Stimulated activated CD8-positive, alpha-beta memory T cell treated with anti-CD3 and anti-CD28 coated beads, Interleukin-15, amount 100 ng/mL, for 48 hours (primary cell): ENCODE measurements at regions not wholly inside any gene's neighbourhood (a gene's known extent, or its start where the extent isn't known, plus 50 kb on each side); places are given as distances from the start of the nearest gene placed in this dataset.

ENCODE experiments used
- DNase-seq, 2 donors: peaks; one replicate each; pipeline ENCODE4 v3.0.0-alpha.2; 2020; ENCODE audit warnings: low read depth in 2 of 2

GRCh38 chr2:5234563-5234962 is 457.6 kb upstream of the SOX11 start:
- DNase-seq: no peak

DNA sequence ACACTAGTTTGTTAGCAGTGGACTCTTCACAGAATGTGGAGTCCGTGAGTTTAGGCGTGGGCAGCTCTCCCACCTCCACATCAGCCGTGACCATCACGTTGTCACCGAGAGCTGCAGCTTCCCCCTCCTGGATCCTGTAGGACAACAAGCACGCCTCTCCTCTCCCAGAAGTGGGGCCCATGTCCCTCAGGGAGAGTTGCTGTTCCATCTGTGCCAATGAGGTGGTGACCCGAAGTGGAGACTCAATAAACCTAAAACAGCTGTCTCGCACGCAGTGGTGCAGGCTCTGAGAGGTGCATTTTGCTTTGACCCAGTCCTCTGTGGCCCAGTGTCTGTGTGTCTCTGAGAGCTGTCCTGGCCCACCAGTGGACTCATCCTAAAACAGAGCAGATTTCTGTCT is 456.5 kb upstream of the SOX11 start:
- DNase-seq: no peak

DNA sequence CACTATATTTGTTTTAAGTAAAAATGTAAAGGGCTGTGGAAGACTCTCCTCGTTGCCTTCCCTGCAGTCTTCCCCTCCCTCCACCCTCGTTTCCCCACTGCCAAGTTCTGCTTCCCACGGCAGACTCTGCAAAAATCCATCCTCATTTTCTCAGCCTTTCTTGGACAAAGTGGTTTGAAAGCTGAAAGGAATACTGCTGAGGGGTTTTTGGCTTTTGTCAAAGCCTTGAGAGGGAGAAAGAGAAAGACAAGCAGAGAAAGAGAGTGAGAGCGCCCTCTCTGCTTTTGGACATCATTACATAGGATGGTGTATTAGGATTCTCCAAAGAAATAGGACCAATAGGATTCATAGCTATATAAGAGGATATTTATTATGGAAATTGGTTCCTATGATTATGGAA is 455.9 kb upstream of the SOX11 start:
- no peak for DNase-seq

DNA sequence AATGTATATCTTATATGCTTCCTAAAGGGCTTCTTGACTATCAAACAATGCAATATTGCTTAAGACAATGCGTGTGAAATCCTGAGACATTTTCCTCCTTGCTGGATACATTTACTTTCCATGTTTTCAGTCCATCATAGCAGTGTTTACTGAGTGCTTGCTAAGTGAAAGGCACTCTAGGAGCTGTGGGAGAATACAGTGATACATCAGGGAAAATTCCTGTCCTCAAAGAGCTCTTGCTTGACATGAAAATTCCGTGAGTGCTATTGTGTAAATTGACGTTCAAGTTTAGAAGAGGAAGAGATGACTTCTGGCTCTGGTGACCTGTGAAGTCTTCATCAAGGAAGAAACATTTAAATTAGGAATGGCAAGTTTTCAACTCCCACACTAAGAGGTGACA is 449.4 kb upstream of the SOX11 start:
- DNase-seq: no peak

GRCh38 chr2:5250482-5250881 is 441.7 kb upstream of the SOX11 start:
- DNase-seq: no peak

DNA sequence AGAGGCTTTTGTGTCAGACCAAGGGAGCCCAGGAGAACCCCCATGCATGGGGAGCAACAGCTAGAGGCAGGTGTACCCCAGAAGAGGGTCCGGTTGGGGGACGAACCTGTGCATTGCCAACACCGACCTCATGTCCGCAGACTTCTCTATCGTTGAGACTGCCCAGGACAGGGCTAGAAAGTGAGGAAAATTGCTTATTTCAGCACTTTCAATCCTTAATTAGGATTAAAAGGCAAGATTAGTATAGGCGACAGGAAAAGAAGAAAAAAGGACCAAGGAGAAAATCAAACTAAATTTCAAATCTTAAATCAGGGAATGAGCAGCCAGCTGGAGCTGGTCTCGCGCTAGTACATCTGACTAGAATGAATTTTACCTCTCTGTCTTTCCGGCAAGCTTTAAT is 438.9 kb upstream of the SOX11 start:
- DNase-seq: no peak

GRCh38 chr2:5254791-5255332 is 437.3 kb upstream of the SOX11 start:
- no peak for DNase-seq

DNA sequence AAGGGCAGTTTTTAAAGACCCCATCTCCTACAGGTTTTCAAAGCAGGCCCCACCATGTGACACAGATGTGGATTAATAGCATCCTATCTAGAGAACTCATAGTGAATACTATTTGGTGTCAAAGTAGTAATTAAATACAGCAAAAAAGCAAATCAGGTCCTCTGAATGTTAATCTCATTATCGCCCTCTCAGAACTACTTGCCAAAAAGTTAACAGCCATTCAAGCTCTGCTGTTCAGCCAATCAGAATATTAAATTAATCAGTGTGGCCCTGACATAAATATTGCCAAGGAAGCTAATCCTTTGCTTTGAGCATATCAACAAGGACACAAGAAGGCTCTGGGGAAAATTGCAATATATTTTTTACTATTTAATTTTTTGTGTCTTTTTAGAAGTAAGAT is 428.9 kb upstream of the SOX11 start:
- DNase-seq: no peak

DNA sequence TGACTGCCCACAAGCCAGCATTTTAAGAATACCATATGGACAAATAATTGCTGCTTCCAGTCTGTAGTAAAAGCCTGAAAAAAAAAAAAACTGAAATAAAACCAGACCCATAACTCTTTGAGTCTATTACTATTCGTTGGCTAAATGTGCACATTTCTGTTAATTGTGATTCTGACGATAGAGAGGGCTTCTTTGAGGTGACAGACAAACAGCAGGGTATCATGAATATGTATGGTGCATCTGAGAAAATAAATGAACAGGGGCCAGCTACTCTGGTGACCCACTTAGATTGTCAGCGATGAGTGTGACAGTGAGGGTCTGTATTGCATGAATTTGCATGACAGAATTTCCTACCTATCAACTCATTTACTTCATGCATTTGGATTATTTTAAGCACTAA is 427.8 kb upstream of the SOX11 start:
- DNase-seq: no peak

GRCh38 chr2:5285061-5285460 is 407.1 kb upstream of the SOX11 start:
- DNase-seq: no peak

GRCh38 chr2:5285872-5286769 is 406.1 kb upstream of the SOX11 start:
- DNase-seq: no peak

- DNase-seq: no peak
Observed at GRCh38 chr2:5287558-5288334, 404.4 kb upstream of the SOX11 start.

GRCh38 chr2:5290900-5291546 is 401.2 kb upstream of the SOX11 start:
- no peak for DNase-seq

- no peak for DNase-seq
Observed at GRCh38 chr2:5304640-5305039, 387.5 kb upstream of the SOX11 start.

DNA sequence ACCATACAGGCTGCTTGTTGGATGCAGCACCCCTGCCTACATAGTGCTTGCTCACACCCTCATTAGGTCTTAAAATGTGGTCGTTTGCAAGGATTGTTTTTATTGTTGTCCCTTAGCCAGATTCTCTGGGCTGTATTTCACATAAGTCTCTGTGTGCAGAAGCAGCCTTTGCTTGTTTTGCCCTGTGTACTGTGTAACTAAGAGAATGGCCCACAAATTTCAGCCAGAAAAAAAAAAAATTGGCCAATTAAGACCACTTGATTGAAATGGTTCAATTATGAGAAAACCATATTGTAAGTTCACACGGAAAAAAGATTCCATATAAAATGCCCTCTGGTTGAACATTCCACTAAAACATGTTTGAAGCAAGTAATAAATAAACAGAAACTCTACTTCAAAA is 377.1 kb upstream of the SOX11 start:
- no peak for DNase-seq

- DNase-seq: no peak
Observed at GRCh38 chr2:5315512-5315911, 376.7 kb upstream of the SOX11 start.

GRCh38 chr2:5316001-5316490 is 376.1 kb upstream of the SOX11 start:
- no peak for DNase-seq

DNA sequence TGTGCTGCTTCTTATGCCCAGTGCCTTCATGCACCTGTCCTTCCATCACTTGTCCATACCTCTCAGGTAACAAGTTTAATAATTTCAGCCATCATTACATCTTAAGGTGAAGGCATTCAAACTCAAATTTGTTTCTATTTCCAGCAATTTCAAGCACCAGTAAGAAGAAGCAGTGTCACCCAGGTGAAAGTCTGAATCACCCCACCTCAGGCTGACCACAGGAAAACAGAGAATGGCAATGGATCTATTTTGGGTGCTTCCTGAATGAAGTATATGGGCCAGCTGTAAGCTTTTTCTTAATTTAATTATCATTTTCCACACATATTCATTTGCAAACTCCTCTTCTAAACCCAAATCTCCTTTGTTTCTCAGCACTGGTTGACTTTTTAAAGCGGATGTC is 372.7 kb upstream of the SOX11 start:
- no peak for DNase-seq

GRCh38 chr2:5322396-5322795 is 369.8 kb upstream of the SOX11 start:
- no peak for DNase-seq

GRCh38 chr2:5325523-5325922 is 366.7 kb upstream of the SOX11 start:
- no peak for DNase-seq

- no peak for DNase-seq
Observed at GRCh38 chr2:5328826-5329225, 363.4 kb upstream of the SOX11 start.

GRCh38 chr2:5329763-5330162 is 362.4 kb upstream of the SOX11 start:
- DNase-seq: no peak
